ENCODE measurements at regions not wholly inside any gene's neighbourhood (a gene's known extent, or its start where the extent isn't known, plus 50 kb on each side); places are given as distances from the start of the nearest gene placed in this dataset.

DNA sequence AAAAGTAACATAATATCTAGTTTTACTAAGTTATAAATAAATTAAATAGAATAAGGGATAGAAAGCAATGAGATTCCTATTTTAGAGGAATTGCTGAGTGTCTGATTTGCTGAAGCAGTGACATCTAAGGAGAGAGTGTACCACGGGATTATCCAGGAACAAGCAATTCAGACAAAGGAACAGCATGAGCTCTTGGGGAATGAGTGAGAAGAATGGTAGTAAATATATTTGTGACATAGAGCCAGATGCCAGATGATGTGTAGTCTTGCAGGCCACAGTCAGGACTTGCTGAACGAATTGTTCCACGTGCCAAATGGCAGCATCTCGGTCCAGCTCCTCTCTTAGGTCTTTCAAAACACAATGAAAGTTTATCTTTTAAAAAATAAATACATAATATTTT is 339.2 kb downstream of the TENT5A start:
- no peak overlapping the region for H3K4me3 ChIP-seq (ENCODE audit: extremely low read depth in 1 of 4, insufficient read depth in 2 of 4, low read depth in 3 of 4, low read length in 4 of 4)
- no peak overlapping the region for H3K18ac ChIP-seq (ENCODE audit: extremely low read depth, low read length)
- no peak overlapping the region for H2BK15ac ChIP-seq (ENCODE audit: low read length)
- DNase-seq (ENCODE audit: low read depth in 1 of 2, low spot score in 2 of 2): no peak
- ChIA-PET POLR2A (ENCODE audit: partially characterized antibody) (no interaction called here), CTCF (ENCODE audit: partially characterized antibody) (no interaction called here)
- H4K20me1 ChIP-seq (replicated peaks in 1 of 2; ENCODE audit: control insufficient read depth in 1 of 2, insufficient read depth in 2 of 2, low read length in 2 of 2): no peaks in the 10 kb centered on the region
- H2BK120ac ChIP-seq (replicated peaks; ENCODE audit: low read depth, low read length): no peak overlapping the region
- H4K8ac ChIP-seq (ENCODE audit: extremely low read depth, insufficient read depth, low read length): no peak overlapping the region
- no peak for FAIRE-seq
- no peak overlapping the region for H2BK5ac ChIP-seq (ENCODE audit: low read depth, low read length)
- WGBS, 2 experiments (ENCODE audit: extremely low coverage in 1 of 2, insufficient coverage in 1 of 2, insufficient read length in 1 of 2, insufficient replicate concordance in 2 of 2, low coverage in 1 of 2, low lambda C conversion rate in 2 of 2, missing lambda C conversion rate in 1 of 2): 99% methylated on average over 4 of the region's 4 CpGs; no CpG with 5 or more reads in 1 of the 2 experiments
- H4K91ac ChIP-seq (replicated peaks; ENCODE audit: insufficient read length, low read length): no peak overlapping the region
- H3K14ac ChIP-seq (ENCODE audit: insufficient read length): no peak overlapping the region
- TF ChIP-seq, protein P1, sequence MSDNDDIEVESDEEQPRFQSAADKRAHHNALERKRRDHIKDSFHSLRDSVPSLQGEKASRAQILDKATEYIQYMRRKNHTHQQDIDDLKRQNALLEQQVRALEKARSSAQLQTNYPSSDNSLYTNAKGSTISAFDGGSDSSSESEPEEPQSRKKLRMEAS (IDR thresholded peaks at IDR 0.05): no peak
- TF ChIP-seq ZNF274 (IDR thresholded peaks at IDR 0.05; ENCODE audit: borderline replicate concordance, extremely low read depth, low read length): no peak
- TF ChIP-seq PHF8 (conservative IDR thresholded peaks at IDR 0.05; ENCODE audit: low read depth, low read length): no peak
- no peak for TF ChIP-seq BACH1 (IDR thresholded peaks at IDR 0.05; ENCODE audit: low read length)
- TF ChIP-seq SIN3A (conservative IDR thresholded peaks at IDR 0.05 in 1 of 2, IDR thresholded peaks at IDR 0.05 in 1 of 2; ENCODE audit: low read depth in 1 of 2, low read length in 2 of 2): no peak
- no peak for TF ChIP-seq HDAC6 (IDR thresholded peaks at IDR 0.05; ENCODE audit: low read depth, low read length)
- TF ChIP-seq SIX5 (IDR thresholded peaks at IDR 0.05; ENCODE audit: low read depth, low read length): no peak
- no peak for TF ChIP-seq RAD21 (IDR thresholded peaks at IDR 0.05 in 1 of 2, conservative IDR thresholded peaks at IDR 0.05 in 1 of 2; ENCODE audit: low read depth in 2 of 2, low read length in 2 of 2)
- no peak for TF ChIP-seq JUN (IDR thresholded peaks at IDR 0.05; ENCODE audit: low read depth, low read length)
- no peak for TF ChIP-seq BRCA1 (IDR thresholded peaks at IDR 0.05; ENCODE audit: low read depth, low read length)
- no peak for TF ChIP-seq KDM4A (IDR thresholded peaks at IDR 0.05; ENCODE audit: low read depth, low read length, severe bottlenecking)
- H3K27ac ChIP-seq (ENCODE audit: low read depth, low read length): no peak overlapping the region
- H3K36me3 ChIP-seq (ENCODE audit: control insufficient read depth in 2 of 4, insufficient read depth in 4 of 4, low read length in 3 of 4): no peaks in the 10 kb centered on the region
- no peak overlapping the region for H2AK5ac ChIP-seq (ENCODE audit: low read depth, low read length)
- no peak overlapping the region for H4K5ac ChIP-seq (ENCODE audit: insufficient read length, low read depth, low read length)
- no peak overlapping the region for H3K9ac ChIP-seq (replicated peaks in 1 of 4; ENCODE audit: extremely low read depth in 1 of 4, low read depth in 3 of 4, low read length in 3 of 4)
- H3K9me3 ChIP-seq (ENCODE audit: insufficient read depth in 2 of 2, low read depth in 1 of 2, low read length in 1 of 2): no peaks in the 10 kb centered on the region
- no peak overlapping the region for H2BK12ac ChIP-seq (ENCODE audit: low read depth, low read length)
- no peak overlapping the region for H2BK20ac ChIP-seq (ENCODE audit: low read length)
- H3K56ac ChIP-seq (replicated peaks; ENCODE audit: insufficient read length, low read depth, low read length): no peak overlapping the region
- no peak overlapping the region for H3K4ac ChIP-seq (replicated peaks; ENCODE audit: insufficient read length, low read depth, low read length)
- no peak overlapping the region for H3K4me2 ChIP-seq (ENCODE audit: insufficient read depth in 1 of 2, low read depth in 2 of 2, low read length in 2 of 2)
- H3K27me3 ChIP-seq (replicated peaks in 1 of 4; ENCODE audit: control insufficient read depth in 3 of 4, extremely low read depth in 1 of 4, insufficient read depth in 3 of 4, low read length in 3 of 4): no peaks in the 10 kb centered on the region
- H3K23ac ChIP-seq (ENCODE audit: insufficient read length): no peak overlapping the region
- no peaks in the 10 kb centered on the region for H3K4me1 ChIP-seq (replicated peaks in 1 of 4; ENCODE audit: control insufficient read depth in 3 of 4, insufficient read depth in 4 of 4, low read length in 3 of 4)
- H3K23me2 ChIP-seq (ENCODE audit: low read depth, low read length): no peaks in the 10 kb centered on the region
- no peaks in the 10 kb centered on the region for H3K79me2 ChIP-seq (ENCODE audit: control insufficient read depth in 1 of 2, insufficient read depth in 2 of 2, low read length in 2 of 2)
- no peaks in the 10 kb centered on the region for H3K79me1 ChIP-seq (ENCODE audit: low read depth, low read length)
- no peak overlapping the region for H2AFZ ChIP-seq (ENCODE audit: low read length)

All from H1 (cell line).